SU-DHL-6 (cell line): ENCODE measurements at regions not wholly inside any gene's neighbourhood (a gene's known extent, or its start where the extent isn't known, plus 50 kb on each side); places are given as distances from the start of the nearest gene placed in this dataset.

ENCODE experiments used
- H2AFZ ChIP-seq: fragments of 200-600 bp; sonication (generic); 2 replicates; pipeline ENCODE4 v1.6.1; 2014; ENCODE audit warnings: low read depth, mild to moderate bottlenecking, moderate library complexity, mixed read lengths, antibody characterized with exemption, low read length; ENCODE audit not compliant: severe bottlenecking
- H3F3A ChIP-seq: fragments of 200-600 bp; shearing (Covaris generic); 2 replicates; pipeline ENCODE4 v1.6.0; 2016; ENCODE audit warnings: antibody characterized with exemption, mild to moderate bottlenecking; ENCODE audit not compliant: insufficient read depth
- H3K27ac ChIP-seq: fragments of 200-600 bp; sonication (generic); 2 replicates; pipeline ENCODE4 v1.5.1; 2016; ENCODE audit warnings: low read depth, mild to moderate bottlenecking, low read length, moderate library complexity, mixed read lengths
- H3K27me3 ChIP-seq: fragments of 200-600 bp; sonication (generic), shearing (Covaris generic); 2 replicates; pipeline ENCODE4 v1.6.0; 2014; ENCODE audit warnings: mild to moderate bottlenecking, low read length
- H3K36me3 ChIP-seq: fragments of 200-600 bp; sonication (generic); 2 replicates; pipeline ENCODE4 v1.6.1; 2014; ENCODE audit warnings: mild to moderate bottlenecking, low read length, mixed read lengths
- H3K4me2 ChIP-seq: fragments of 300-600, 200-600 bp; shearing (Covaris generic), sonication (generic); 2 replicates; pipeline ENCODE4 v1.6.0; 2014; ENCODE audit warnings: low read length, low read depth, mild to moderate bottlenecking; ENCODE audit not compliant: poor library complexity, severe bottlenecking
- H3K4me3 ChIP-seq: fragments of 200-600 bp; sonication (generic); 2 replicates; pipeline ENCODE4 v1.5.1; 2014; ENCODE audit warnings: antibody characterized with exemption, low read length, mild to moderate bottlenecking, mixed read lengths; ENCODE audit not compliant: insufficient read depth, poor library complexity, severe bottlenecking
- H3K79me2 ChIP-seq: fragments of 200-600 bp; sonication (generic); 2 replicates; pipeline ENCODE4 v1.6.1; 2014; ENCODE audit warnings: mild to moderate bottlenecking, low read length, moderate library complexity; ENCODE audit not compliant: insufficient read depth
- H3K9ac ChIP-seq: fragments of 200-600 bp; sonication (generic); 2 replicates; pipeline ENCODE4 v1.7.0; 2014; ENCODE audit warnings: mild to moderate bottlenecking, low read length
- H3K9me2 ChIP-seq: fragments of 200-600 bp; sonication (generic); replicated peaks from 2 replicates; pipeline ENCODE4 v1.6.1; 2014; ENCODE audit warnings: low read length; ENCODE audit not compliant: insufficient read depth
- H3K9me3 ChIP-seq: fragments of 200-600 bp; sonication (generic); 2 replicates; pipeline ENCODE4 v1.6.1; 2014; ENCODE audit warnings: low read length, mixed read lengths; ENCODE audit not compliant: insufficient read depth
- H4K20me1 ChIP-seq: fragments of 200-600 bp; sonication (generic); 2 replicates; pipeline ENCODE4 v1.6.1; 2014; ENCODE audit warnings: low read depth, mild to moderate bottlenecking, antibody characterized with exemption, low read length, moderate library complexity, mixed read lengths
- CTCF ChIP-seq: fragments of 200-600 bp; sonication (generic); IDR thresholded peaks from one replicate; pipeline ENCODE4 v1.5.1; 2017; ENCODE audit warnings: antibody characterized with exemption, mild to moderate bottlenecking, low read length, moderate library complexity; ENCODE audit not compliant: insufficient read depth, poor library complexity, severe bottlenecking
- EZH2phosphoT487 ChIP-seq: fragments of 200-600 bp; sonication (generic), shearing (Covaris generic); conservative IDR thresholded peaks from 2 replicates; pipeline ENCODE4 v1.6.1; 2018; ENCODE audit warnings: mild to moderate bottlenecking, antibody characterized with exemption, low read length, moderate library complexity, mixed read lengths

- Histone ChIP-seq H3F3A (no peaks in the 10 kb centered on the region), H3K9me3 (no peaks in the 10 kb centered on the region), H3K79me2 (no peaks in the 10 kb centered on the region), H3K4me2 (no peak overlapping the region), H3K9ac (no peak overlapping the region), H3K27me3 (no peaks in the 10 kb centered on the region), H3K9me2 (no peaks in the 10 kb centered on the region), H3K36me3 (no peaks in the 10 kb centered on the region), H3K4me3 (no peak overlapping the region), H2AFZ (no peak overlapping the region), H3K27ac (no peak overlapping the region), H4K20me1 (no peaks in the 10 kb centered on the region)
- TF ChIP-seq CTCF (no peak), EZH2phosphoT487 (no peak)
These were observed 316.9 kb upstream of the SP8 start for GRCh38 chr7:21103426-21104123.

GRCh38 chr7:21104124-21104500 lies 317.4 kb upstream of the SP8 start:
- Histone ChIP-seq H3F3A (no peaks in the 10 kb centered on the region), H3K36me3 (no peaks in the 10 kb centered on the region), H3K4me2 (no peak overlapping the region), H3K27me3 (no peaks in the 10 kb centered on the region), H2AFZ (no peak overlapping the region), H3K9ac (no peak overlapping the region), H3K9me2 (no peaks in the 10 kb centered on the region), H4K20me1 (no peaks in the 10 kb centered on the region), H3K9me3 (no peaks in the 10 kb centered on the region), H3K4me3 (no peak overlapping the region), H3K79me2 (no peaks in the 10 kb centered on the region), H3K27ac (no peak overlapping the region)
- TF ChIP-seq CTCF, result no peak
- no peak for TF ChIP-seq EZH2phosphoT487

- Histone ChIP-seq H3K9me3 (no peaks in the 10 kb centered on the region), H3K27ac (no peak overlapping the region), H4K20me1 (no peaks in the 10 kb centered on the region), H3K4me3 (no peak overlapping the region), H3K4me2 (no peak overlapping the region), H2AFZ (no peak overlapping the region), H3K9me2 (no peaks in the 10 kb centered on the region), H3K9ac (no peak overlapping the region), H3K27me3 (no peaks in the 10 kb centered on the region), H3F3A (no peaks in the 10 kb centered on the region), H3K79me2 (no peaks in the 10 kb centered on the region), H3K36me3 (no peaks in the 10 kb centered on the region)
- TF ChIP-seq CTCF (no peak), EZH2phosphoT487 (no peak)
These were observed 319.6 kb upstream of the SP8 start for GRCh38 chr7:21106296-21106732.
